ENCODE measurements at regions not wholly inside any gene's neighbourhood (a gene's known extent, or its start where the extent isn't known, plus 50 kb on each side); places are given as distances from the start of the nearest gene placed in this dataset.
"Not testable (repeated sequence)": the region's sequence is repeated elsewhere in the genome, so short reads cannot be mapped to it uniquely, and the experiment has no call there.

GRCh38 chr10:84695902-84696301 is 367.5 kb downstream of the CCSER2 start:
- Histone ChIP-seq H3K4me3 (ENCODE audit: low read length) (no peak overlapping the region), H2AFZ (ENCODE audit: low read depth, low read length) (no peak overlapping the region), H3K36me3 (ENCODE audit: insufficient read depth, low read length) (no peaks in the 10 kb centered on the region), H3K27me3 (ENCODE audit: insufficient read depth, low read length) (peaks cover 2% of the 10 kb centered on the region), H3K9me3 (ENCODE audit: low read length) (no peaks in the 10 kb centered on the region), H3K4me1 (ENCODE audit: insufficient read depth, low read length) (no peaks in the 10 kb centered on the region)

- Histone ChIP-seq H2AFZ (ENCODE audit: low read depth, low read length) (no peak overlapping the region), H3K36me3 (ENCODE audit: insufficient read depth, low read length) (no peaks in the 10 kb centered on the region), H3K27me3 (ENCODE audit: insufficient read depth, low read length) (peaks cover 2% of the 10 kb centered on the region), H3K4me3 (ENCODE audit: low read length) (no peak overlapping the region), H3K9me3 (ENCODE audit: low read length) (no peaks in the 10 kb centered on the region), H3K4me1 (ENCODE audit: insufficient read depth, low read length) (no peaks in the 10 kb centered on the region)
Observed at GRCh38 chr10:84696610-84697009, 368.2 kb downstream of the CCSER2 start.

GRCh38 chr10:84698989-84699388 is 370.6 kb downstream of the CCSER2 start:
- Histone ChIP-seq H3K27me3 (ENCODE audit: insufficient read depth, low read length) (peaks cover 2% of the 10 kb centered on the region), H3K36me3 (ENCODE audit: insufficient read depth, low read length) (no peaks in the 10 kb centered on the region), H3K9me3 (ENCODE audit: low read length) (no peaks in the 10 kb centered on the region), H3K4me3 (ENCODE audit: low read length) (no peak overlapping the region), H2AFZ (ENCODE audit: low read depth, low read length) (no peak overlapping the region), H3K4me1 (ENCODE audit: insufficient read depth, low read length) (no peaks in the 10 kb centered on the region)

GRCh38 chr10:84700668-84701369 is 372.4 kb downstream of the CCSER2 start:
- peaks cover 2% of the 10 kb centered on the region for H3K27me3 ChIP-seq (ENCODE audit: insufficient read depth, low read length)
- H3K4me3 ChIP-seq (ENCODE audit: low read length): no peak overlapping the region
- H3K4me1 ChIP-seq (ENCODE audit: insufficient read depth, low read length): no peaks in the 10 kb centered on the region
- no peak overlapping the region for H2AFZ ChIP-seq (ENCODE audit: low read depth, low read length)
- H3K36me3 ChIP-seq (ENCODE audit: insufficient read depth, low read length): no peaks in the 10 kb centered on the region
- no peaks in the 10 kb centered on the region for H3K9me3 ChIP-seq (ENCODE audit: low read length)

GRCh38 chr10:84701370-84701720 is 373.0 kb downstream of the CCSER2 start:
- Histone ChIP-seq H3K4me3 (ENCODE audit: low read length) (no peak overlapping the region), H3K36me3 (ENCODE audit: insufficient read depth, low read length) (no peaks in the 10 kb centered on the region), H2AFZ (ENCODE audit: low read depth, low read length) (no peak overlapping the region), H3K4me1 (ENCODE audit: insufficient read depth, low read length) (no peaks in the 10 kb centered on the region), H3K9me3 (ENCODE audit: low read length) (no peaks in the 10 kb centered on the region), H3K27me3 (ENCODE audit: insufficient read depth, low read length) (peaks cover 2% of the 10 kb centered on the region)

- Histone ChIP-seq H2AFZ (ENCODE audit: low read depth, low read length) (no peak overlapping the region), H3K9me3 (ENCODE audit: low read length) (no peaks in the 10 kb centered on the region), H3K4me3 (ENCODE audit: low read length) (no peak overlapping the region), H3K36me3 (ENCODE audit: insufficient read depth, low read length) (no peaks in the 10 kb centered on the region), H3K27me3 (ENCODE audit: insufficient read depth, low read length) (no peaks in the 10 kb centered on the region), H3K4me1 (ENCODE audit: insufficient read depth, low read length) (no peaks in the 10 kb centered on the region)
Observed at GRCh38 chr10:84704101-84704500, 375.7 kb downstream of the CCSER2 start.

GRCh38 chr10:84706431-84706830 is 378.0 kb downstream of the CCSER2 start:
- H3K9me3 ChIP-seq (ENCODE audit: low read length): no peaks in the 10 kb centered on the region
- no peaks in the 10 kb centered on the region for H3K36me3 ChIP-seq (ENCODE audit: insufficient read depth, low read length)
- H3K4me1 ChIP-seq (ENCODE audit: insufficient read depth, low read length): no peaks in the 10 kb centered on the region
- H2AFZ ChIP-seq (ENCODE audit: low read depth, low read length): no peak overlapping the region
- H3K27me3 ChIP-seq (ENCODE audit: insufficient read depth, low read length): no peaks in the 10 kb centered on the region
- no peak overlapping the region for H3K4me3 ChIP-seq (ENCODE audit: low read length)

GRCh38 chr10:84706875-84707274 is 378.5 kb downstream of the CCSER2 start:
- Histone ChIP-seq H3K4me1 (ENCODE audit: insufficient read depth, low read length) (no peaks in the 10 kb centered on the region), H3K27me3 (ENCODE audit: insufficient read depth, low read length) (no peaks in the 10 kb centered on the region), H3K36me3 (ENCODE audit: insufficient read depth, low read length) (no peaks in the 10 kb centered on the region), H3K4me3 (ENCODE audit: low read length) (no peak overlapping the region), H3K9me3 (ENCODE audit: low read length) (no peaks in the 10 kb centered on the region), H2AFZ (ENCODE audit: low read depth, low read length) (no peak overlapping the region)

- Histone ChIP-seq H2AFZ (ENCODE audit: low read depth, low read length) (no peak overlapping the region), H3K9me3 (ENCODE audit: low read length) (no peaks in the 10 kb centered on the region)
Observed at GRCh38 chr10:84715911-84716310, 387.5 kb downstream of the CCSER2 start.

GRCh38 chr10:84718877-84719616 is 390.7 kb downstream of the CCSER2 start:
- H3K36me3 ChIP-seq (ENCODE audit: insufficient read depth, low read length): no peaks in the 10 kb centered on the region
- H3K4me1 ChIP-seq (ENCODE audit: insufficient read depth, low read length): no peaks in the 10 kb centered on the region
- no peaks in the 10 kb centered on the region for H3K27me3 ChIP-seq (ENCODE audit: insufficient read depth, low read length)
- no peaks in the 10 kb centered on the region for H3K9me3 ChIP-seq (ENCODE audit: low read length)
- H2AFZ ChIP-seq (ENCODE audit: low read depth, low read length): no peak overlapping the region
- no peak overlapping the region for H3K4me3 ChIP-seq (ENCODE audit: low read length)

More at GRCh38 chr10:84715911-84716310, 387.5 kb downstream of the CCSER2 start:
- H3K36me3 ChIP-seq (ENCODE audit: insufficient read depth, low read length): no peaks in the 10 kb centered on the region
- no peaks in the 10 kb centered on the region for H3K27me3 ChIP-seq (ENCODE audit: insufficient read depth, low read length)
- no peak overlapping the region for H3K4me3 ChIP-seq (ENCODE audit: low read length)
- no peaks in the 10 kb centered on the region for H3K4me1 ChIP-seq (ENCODE audit: insufficient read depth, low read length)

- no peaks in the 10 kb centered on the region for H3K36me3 ChIP-seq (ENCODE audit: insufficient read depth, low read length)
- no peak overlapping the region for H2AFZ ChIP-seq (ENCODE audit: low read depth, low read length)
- no peaks in the 10 kb centered on the region for H3K4me1 ChIP-seq (ENCODE audit: insufficient read depth, low read length)
- H3K9me3 ChIP-seq (ENCODE audit: low read length): no peaks in the 10 kb centered on the region
- H3K4me3 ChIP-seq (ENCODE audit: low read length): no peak overlapping the region
- H3K27me3 ChIP-seq (ENCODE audit: insufficient read depth, low read length): no peaks in the 10 kb centered on the region
Observed at GRCh38 chr10:84719687-84720086, 391.3 kb downstream of the CCSER2 start.

GRCh38 chr10:84727398-84727797 is 399.0 kb downstream of the CCSER2 start:
- no peaks in the 10 kb centered on the region for H3K27me3 ChIP-seq (ENCODE audit: insufficient read depth, low read length)
- H3K36me3 ChIP-seq (ENCODE audit: insufficient read depth, low read length): no peaks in the 10 kb centered on the region
- H3K9me3 ChIP-seq (ENCODE audit: low read length): no peaks in the 10 kb centered on the region
- no peak overlapping the region for H2AFZ ChIP-seq (ENCODE audit: low read depth, low read length)
- no peak overlapping the region for H3K4me3 ChIP-seq (ENCODE audit: low read length)
- H3K4me1 ChIP-seq (ENCODE audit: insufficient read depth, low read length): no peaks in the 10 kb centered on the region

GRCh38 chr10:84739126-84739525 is 410.7 kb downstream of the CCSER2 start:
- not testable (repeated sequence) for H3K4me1 ChIP-seq (ENCODE audit: insufficient read depth, low read length); H2AFZ ChIP-seq (ENCODE audit: low read depth, low read length); H3K9me3 ChIP-seq (ENCODE audit: low read length); H3K27me3 ChIP-seq (ENCODE audit: insufficient read depth, low read length); H3K36me3 ChIP-seq (ENCODE audit: insufficient read depth, low read length); H3K4me3 ChIP-seq (ENCODE audit: low read length)
